HL-60 (cell line): ENCODE measurements at regions not wholly inside any gene's neighbourhood (a gene's known extent, or its start where the extent isn't known, plus 50 kb on each side); places are given as distances from the start of the nearest gene placed in this dataset.
A peak's percentile ranks its signal among the peaks of the same experiment; 100 is the strongest.

Source experiments
- DNase-seq, 2 experiments: peaks; one replicate each; pipeline ENCODE4 v3.0.0-alpha.2; 2010 to 2020; ENCODE audit warnings: low read depth in 1 of 2, low spot score in 1 of 2
- H3K27ac ChIP-seq: fragments of 250-450 bp; sonication (Bioruptor Pico); replicated peaks from 2 replicates; pipeline ENCODE4 v1.5.1; 2020; ENCODE audit warnings: mild to moderate bottlenecking, moderate library complexity
- H3K27me3 ChIP-seq: fragments of 250-450 bp; sonication (Bioruptor Pico); 2 replicates; pipeline ENCODE4 v1.5.1; 2021; ENCODE audit warnings: mild to moderate bottlenecking, moderate library complexity; ENCODE audit not compliant: insufficient read depth, poor library complexity, severe bottlenecking
- H3K4me3 ChIP-seq: replicated peaks from 2 replicates; pipeline ENCODE4 v1.5.1; 2011; ENCODE audit warnings: mild to moderate bottlenecking, control low read depth, low read length; ENCODE audit not compliant: insufficient read depth
- POLR2AphosphoS5 ChIP-seq: IDR thresholded peaks from 2 replicates; pipeline ENCODE4 v1.6.1; 2012; ENCODE audit warnings: low read depth
- SPI1 ChIP-seq: IDR thresholded peaks from 2 replicates; pipeline ENCODE4 v1.6.1; 2012; ENCODE audit warnings: low read depth, mild to moderate bottlenecking, borderline replicate concordance

GRCh38 chr7:116159711-116160110, 50.6 kb upstream of the TES start:
- Histone ChIP-seq H3K27me3 (no peaks in the 10 kb centered on the region), H3K4me3 (no peak overlapping the region), H3K27ac (no peak overlapping the region)
- TF ChIP-seq SPI1 (peak; percentile 5; the same call in 1 of the 2 replicates), POLR2AphosphoS5 (no peak)
- no peak for DNase-seq
